DOHH2 (cell line): ENCODE measurements at regions not wholly inside any gene's neighbourhood (a gene's known extent, or its start where the extent isn't known, plus 50 kb on each side); places are given as distances from the start of the nearest gene placed in this dataset.

ENCODE experiments used
- CTCF ChIP-seq: fragments of 200-600 bp; sonication (generic); IDR thresholded peaks from one replicate; pipeline ENCODE4 v1.5.1; 2014; ENCODE audit warnings: antibody characterized with exemption, mild to moderate bottlenecking, low read depth, low read length; ENCODE audit not compliant: poor library complexity, severe bottlenecking
- EZH2phosphoT487 ChIP-seq: fragments of 200-600 bp; sonication (generic); IDR thresholded peaks from 2 replicates; pipeline ENCODE4 v1.6.1; 2017; ENCODE audit warnings: borderline replicate concordance, mild to moderate bottlenecking, antibody characterized with exemption, low read length, moderate library complexity, mixed read lengths

DNA sequence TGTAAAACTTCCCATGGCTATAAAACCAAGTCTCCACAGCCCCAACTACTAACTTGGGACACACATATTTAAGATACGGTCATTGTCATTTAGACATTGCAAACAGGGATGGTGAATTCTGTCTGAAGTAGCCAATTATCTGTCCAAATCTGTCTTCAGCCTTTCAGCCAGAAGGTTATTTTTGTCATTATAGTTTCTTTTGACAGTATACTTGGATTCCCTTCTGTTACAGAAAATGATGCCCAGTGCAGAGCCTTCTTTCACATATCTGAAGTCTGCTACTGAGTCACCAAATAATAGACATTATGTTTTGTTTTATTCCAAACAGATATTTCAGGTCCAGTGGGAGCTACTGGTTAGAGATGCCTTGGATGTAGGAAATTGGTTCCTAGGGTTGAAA is 452.4 kb upstream of the HTR2A start:
- TF ChIP-seq CTCF (no peak), EZH2phosphoT487 (no peak)
